ENCODE measurements at regions not wholly inside any gene's neighbourhood (a gene's known extent, or its start where the extent isn't known, plus 50 kb on each side); places are given as distances from the start of the nearest gene placed in this dataset.

GRCh38 chr9:107999011-107999410 is 509.4 kb upstream of the KLF4 start:
- TF ChIP-seq POLR2A (IDR thresholded peaks at IDR 0.05) (no peak), CTCF (IDR thresholded peaks at IDR 0.05) (no peak)
